A673 (cell line): ENCODE measurements at regions not wholly inside any gene's neighbourhood (a gene's known extent, or its start where the extent isn't known, plus 50 kb on each side); places are given as distances from the start of the nearest gene placed in this dataset.
"Not testable (repeated sequence)": the region's sequence is repeated elsewhere in the genome, so short reads cannot be mapped to it uniquely, and the experiment has no call there.

Source experiments
- CTCF ChIP-seq: fragments of 300-800, 200-600 bp; sonication (generic); conservative IDR thresholded peaks from 2 replicates; pipeline ENCODE4 v1.5.1; 2017; ENCODE audit warnings: low read depth, mild to moderate bottlenecking, antibody characterized with exemption, low read length, moderate library complexity, mixed read lengths
- EZH2 ChIP-seq: fragments of 200-600 bp; sonication (generic); IDR thresholded peaks from 2 replicates; pipeline ENCODE4 v1.6.1; 2017; ENCODE audit warnings: borderline replicate concordance, low read depth, mild to moderate bottlenecking, mixed read lengths, antibody characterized with exemption, low read length; ENCODE audit not compliant: poor library complexity, severe bottlenecking

GRCh38 chr15:22186846-22187532, 106.7 kb downstream of the OR4M2 start:
- not testable (repeated sequence) for TF ChIP-seq CTCF, EZH2
